NCI-H69 (cell line): ENCODE measurements at regions not wholly inside any gene's neighbourhood (a gene's known extent, or its start where the extent isn't known, plus 50 kb on each side); places are given as distances from the start of the nearest gene placed in this dataset.

Experiments
- DNase-seq: peaks from one replicate; lab custom pipeline; 2025; lab: John Stamatoyannopoulos, UW

DNA sequence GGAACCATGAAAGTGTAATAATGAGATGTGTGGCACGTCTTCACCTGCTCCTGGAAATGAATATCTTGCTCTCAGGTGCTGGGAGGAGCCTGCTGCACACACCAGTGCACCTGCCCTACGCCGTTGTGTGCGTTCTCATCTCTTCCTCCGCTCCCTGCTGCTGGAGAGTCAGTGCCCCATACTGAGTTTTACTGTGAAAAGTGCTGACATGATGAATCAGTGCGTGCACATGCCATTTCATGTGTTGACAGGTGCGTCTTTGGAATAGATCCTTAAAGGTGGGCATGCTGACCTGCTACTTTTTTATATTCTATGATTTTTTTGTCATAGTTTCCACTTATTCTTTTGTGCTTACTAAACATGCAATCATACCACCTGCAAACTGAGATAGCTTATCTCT lies 1015.8 kb downstream of the BRD1 start:
- peak; percentile 62 for DNase-seq

DNA sequence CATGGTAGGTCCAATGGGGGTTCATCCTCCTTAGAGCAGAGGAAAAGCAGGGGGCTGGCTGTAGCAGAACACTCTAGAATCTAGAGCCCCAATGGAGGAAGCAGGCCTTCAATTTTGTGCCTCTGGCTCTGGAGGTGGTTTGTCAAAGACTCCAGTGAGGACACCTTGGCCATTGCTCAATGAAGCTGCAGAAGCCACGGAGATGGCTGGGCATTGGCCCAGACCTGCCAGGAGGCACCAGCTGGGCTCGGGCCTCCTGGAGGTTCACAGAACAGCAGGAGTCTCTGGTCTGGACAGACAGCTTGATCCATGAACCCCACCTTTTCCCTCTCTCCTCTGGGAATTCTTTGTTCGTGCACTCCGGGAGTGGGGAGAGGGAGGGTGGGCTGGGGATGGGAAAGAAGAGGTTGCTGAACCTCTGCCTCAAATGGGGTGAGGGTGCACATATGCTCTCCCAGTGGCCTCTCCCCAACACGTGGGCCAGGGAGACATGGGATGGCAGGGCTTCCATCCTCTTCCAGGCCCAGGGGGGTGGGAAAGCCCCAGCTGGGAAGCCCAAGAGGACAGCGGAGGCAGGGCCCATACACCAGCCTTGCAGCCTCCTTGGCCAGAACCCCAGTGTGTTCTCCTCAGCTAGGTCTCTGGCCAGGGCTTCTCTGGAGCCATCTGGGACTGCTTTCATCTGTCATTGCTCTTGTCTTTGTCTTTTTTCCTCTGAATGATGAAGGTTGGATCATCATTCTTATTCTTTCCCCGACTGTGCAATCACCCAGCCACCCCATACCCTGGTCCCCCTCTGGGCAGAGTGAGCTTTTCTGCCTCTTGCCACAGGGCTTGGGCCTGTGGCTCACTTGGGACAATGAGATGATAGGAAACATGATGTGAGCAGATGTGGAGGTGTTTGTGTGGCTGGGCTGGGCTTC lies 1019.4 kb downstream of the BRD1 start:
- no peak for DNase-seq

DNA sequence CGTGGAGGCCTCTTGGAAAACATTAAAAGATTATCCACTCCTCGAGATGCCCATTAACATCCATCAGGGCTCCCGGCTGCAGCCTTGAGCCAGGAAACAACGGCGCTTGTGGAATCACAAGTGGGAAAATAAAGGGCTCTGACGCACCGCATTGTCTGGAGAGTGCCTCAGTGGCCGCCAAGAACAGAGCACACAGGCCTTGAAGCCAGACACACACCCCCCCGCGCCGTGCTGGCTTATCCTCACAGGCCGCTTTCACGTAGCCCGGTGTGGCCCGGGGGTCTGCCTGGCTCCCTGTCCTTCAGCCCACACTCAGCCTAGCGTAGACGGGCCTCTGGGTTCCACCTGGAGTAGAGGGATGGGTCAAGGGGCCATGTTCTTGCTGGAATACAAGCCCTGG lies 1020.5 kb downstream of the BRD1 start:
- no peak for DNase-seq

DNA sequence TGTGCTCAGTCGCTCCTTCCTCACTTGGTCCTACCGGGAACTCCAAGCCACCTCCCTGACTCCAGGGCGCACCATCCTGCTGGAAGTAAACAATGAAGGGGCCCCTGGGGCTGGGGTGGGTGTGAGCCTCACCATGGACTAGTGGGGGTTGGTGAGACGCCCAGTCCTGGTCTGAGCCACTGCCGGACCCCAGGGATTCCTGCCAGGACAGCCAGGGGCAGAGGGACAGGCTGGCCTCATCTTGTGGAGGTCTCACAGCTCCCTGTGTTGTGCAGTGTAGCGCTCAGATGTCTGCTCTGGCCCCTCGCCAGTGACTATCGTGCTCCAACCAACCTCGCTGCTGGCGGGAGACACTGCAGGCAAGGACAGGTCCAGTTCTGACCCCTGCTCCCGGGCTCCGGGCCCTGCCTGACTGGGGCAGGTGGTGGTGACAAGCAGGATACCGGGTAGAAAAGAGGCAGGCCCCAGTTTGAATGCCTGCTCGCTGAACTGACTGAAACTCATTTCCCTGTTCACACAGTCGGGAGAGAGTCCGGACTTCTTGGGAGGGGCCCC lies 1021.4 kb downstream of the BRD1 start:
- no peak for DNase-seq

GRCh38 chr22:48805516-48805915 lies 1022.2 kb downstream of the BRD1 start:
- DNase-seq, result no peak

DNA sequence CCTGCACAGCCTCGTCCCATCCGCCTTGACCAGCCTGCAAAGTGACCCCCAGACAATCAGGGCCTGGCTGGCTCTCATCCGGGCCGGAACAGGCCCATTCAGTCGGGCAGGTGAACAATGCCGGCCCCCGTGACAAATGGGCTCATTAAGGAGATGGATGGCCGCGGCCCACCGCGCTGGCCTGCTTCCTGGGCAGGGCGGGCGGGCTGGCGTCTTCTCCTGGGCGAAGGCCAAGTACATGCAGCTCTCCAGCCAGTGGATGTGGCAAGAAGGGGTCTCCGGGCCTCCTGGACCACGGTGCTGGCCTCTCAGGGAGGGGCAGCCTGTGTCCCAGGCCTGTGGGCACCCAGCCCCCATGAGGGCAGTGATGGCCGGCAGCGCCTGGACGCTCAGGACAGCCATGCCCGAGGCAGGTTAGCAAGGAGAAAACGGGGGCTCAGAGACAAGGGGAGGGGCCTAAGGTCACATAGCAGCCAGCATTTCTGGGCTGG lies 1022.8 kb downstream of the BRD1 start:
- DNase-seq, result no peak

GRCh38 chr22:48803948-48804810 lies 1023.5 kb downstream of the BRD1 start:
- no peak for DNase-seq

GRCh38 chr22:48803171-48803947 lies 1024.3 kb downstream of the BRD1 start:
- no peak for DNase-seq

DNA sequence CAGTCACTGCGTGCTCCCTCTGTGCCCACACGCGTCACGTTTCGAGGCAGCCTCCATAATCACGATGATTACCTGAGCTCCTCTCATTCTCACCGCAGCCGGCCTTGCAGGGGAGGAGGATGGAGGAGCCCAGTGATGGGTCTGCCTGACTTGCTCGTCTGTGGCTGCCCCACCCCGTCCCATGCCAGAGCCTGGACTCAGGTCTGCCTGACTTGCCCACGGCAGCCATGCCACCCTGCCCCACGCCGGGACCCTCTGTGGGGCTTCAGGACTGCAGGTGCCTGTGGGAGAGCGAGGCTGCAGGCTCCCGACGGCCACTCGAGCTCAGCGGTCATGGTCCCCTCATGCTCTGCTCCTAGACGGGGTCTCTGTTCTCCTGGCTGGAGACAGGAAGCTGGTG lies 1025.1 kb downstream of the BRD1 start:
- DNase-seq, result no peak

- no peak for DNase-seq
These were observed 1026.6 kb downstream of the BRD1 start for GRCh38 chr22:48800886-48801607.

DNA sequence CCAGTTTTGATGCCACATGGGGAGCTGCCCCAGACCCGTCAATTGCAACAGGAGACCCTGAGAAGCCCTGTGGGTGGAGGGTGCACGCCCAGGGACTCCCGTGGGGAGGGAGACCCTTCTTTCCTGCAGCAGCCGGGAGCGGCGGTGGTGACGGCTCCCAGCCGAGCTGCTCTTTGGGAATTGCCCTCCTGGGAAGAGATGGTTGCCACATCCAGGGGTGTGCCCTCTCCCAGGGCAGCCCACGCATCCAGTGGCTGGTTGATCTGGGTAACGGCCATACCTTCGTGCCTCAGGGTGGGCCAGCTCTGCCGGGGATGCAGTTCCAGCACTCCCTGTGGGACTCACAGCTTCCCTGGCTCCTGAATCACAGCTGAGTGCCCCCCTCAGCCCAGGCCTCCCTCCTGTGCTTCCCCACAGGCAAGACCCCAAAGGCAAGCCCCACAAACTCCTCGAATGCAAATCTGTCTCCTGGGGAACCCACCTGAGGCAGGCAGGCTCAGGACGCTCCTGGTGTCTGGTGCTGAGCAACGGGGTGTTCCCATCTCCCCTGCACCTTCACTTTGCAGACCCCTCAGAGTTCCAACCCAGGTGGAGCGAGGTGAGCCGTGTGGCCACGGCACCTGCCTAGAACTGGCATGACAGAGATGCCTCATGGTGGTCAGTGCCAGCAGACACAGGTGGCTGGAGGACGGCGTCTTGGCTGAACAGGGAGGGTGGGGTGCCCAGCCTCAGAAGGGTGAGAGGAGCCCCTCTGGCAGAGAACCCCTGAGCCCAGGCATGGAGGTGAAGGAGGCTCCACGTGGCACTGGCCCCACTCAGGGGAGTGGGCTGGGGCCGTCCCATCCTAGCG lies 1027.4 kb downstream of the BRD1 start:
- DNase-seq, result no peak

- no peak for DNase-seq
These were observed 1028.3 kb downstream of the BRD1 start for GRCh38 chr22:48799227-48799970.

GRCh38 chr22:48798281-48799226 lies 1029.1 kb downstream of the BRD1 start:
- DNase-seq, result no peak

DNA sequence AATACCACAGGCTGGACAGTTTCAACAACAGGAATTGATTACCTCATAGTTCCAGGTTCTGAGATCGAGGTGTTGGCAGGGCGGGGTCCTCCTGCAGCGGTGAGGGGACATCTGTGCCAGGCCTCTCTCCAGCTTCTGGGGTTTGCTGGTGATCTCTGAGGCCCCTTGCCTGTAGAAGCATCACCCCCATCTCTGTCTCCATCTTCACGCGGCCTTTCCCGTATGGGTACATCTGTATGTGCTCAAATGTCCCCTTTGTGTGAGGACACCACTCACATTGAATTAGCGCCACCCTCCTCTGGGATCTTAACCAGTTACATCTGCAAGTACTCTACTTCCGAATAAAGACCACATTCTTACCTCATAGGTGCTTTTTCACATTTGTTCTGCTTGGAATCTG lies 1029.9 kb downstream of the BRD1 start:
- no peak for DNase-seq

GRCh38 chr22:48796310-48797015 lies 1031.2 kb downstream of the BRD1 start:
- peak; percentile 20 for DNase-seq

- DNase-seq, result no peak
These were observed 1032.0 kb downstream of the BRD1 start for GRCh38 chr22:48795664-48796063.

GRCh38 chr22:48794906-48795305 lies 1032.8 kb downstream of the BRD1 start:
- DNase-seq, result no peak

- DNase-seq, result no peak
These were observed 1033.7 kb downstream of the BRD1 start for GRCh38 chr22:48793949-48794348.
